Colonic mucosa (tissue), 4 donors: ENCODE measurements at regions not wholly inside any gene's neighbourhood (a gene's known extent, or its start where the extent isn't known, plus 50 kb on each side); places are given as distances from the start of the nearest gene placed in this dataset.

Experiments used
- DNase-seq: peaks from one replicate; pipeline ENCODE4 v3.0.0-alpha.2; 2020
- H3K27ac ChIP-seq: fragments of 200-600 bp; one replicate; pipeline ENCODE4 v1.8.0; 2021
- H3K27me3 ChIP-seq: fragments of 200-600 bp; one replicate; pipeline ENCODE4 v1.8.0; 2021
- H3K36me3 ChIP-seq: fragments of 200-600 bp; one replicate; pipeline ENCODE4 v1.8.0; 2021
- H3K4me1 ChIP-seq: fragments of 200-600 bp; one replicate; pipeline ENCODE4 v1.8.0; 2021; ENCODE audit warnings: mild to moderate bottlenecking
- H3K4me3 ChIP-seq: fragments of 200-600 bp; one replicate; pipeline ENCODE4 v1.8.0; 2021
- H3K9ac ChIP-seq, 2 donors: one replicate each; pipeline ENCODE4 v1.7.0; 2013; ENCODE audit warnings: control low read depth in 2 of 2, low read depth in 2 of 2, low read length in 2 of 2
- H3K9me3 ChIP-seq: fragments of 200-600 bp; one replicate; pipeline ENCODE4 v1.8.0; 2021
- CTCF ChIP-seq: fragments of 200-600 bp; IDR thresholded peaks from one replicate; pipeline ENCODE4 v1.8.0; 2022; ENCODE audit warnings: antibody characterized with exemption, mild to moderate bottlenecking
- intact Hi-C: fragments of 100-400 bp; cut with DNase I; formaldehyde crosslinking; loops from one replicate; pipeline ENCODE4 v1.14.1; 2022
- donor health status: healthy.
- donor health status: DM: no; HTN: no; CAD: no.
- donor health status: DM: no; HTN: no; CAD: no.

- no peak for DNase-seq
- Histone ChIP-seq H3K27ac (no peak overlapping the region), H3K9ac (no peak overlapping the region), H3K36me3 (no peaks in the 10 kb centered on the region), H3K4me1 (no peaks in the 10 kb centered on the region), H3K9me3 (no peaks in the 10 kb centered on the region), H3K4me3 (no peak overlapping the region), H3K27me3 (no peaks in the 10 kb centered on the region)
- no peak for TF ChIP-seq CTCF
- intact Hi-C loops, result no loop called here
These were observed 281.4 kb upstream of the TAC1 start for GRCh38 chr7:97450516-97450915.

- no peak overlapping the region for H3K27ac ChIP-seq
- no peaks in the 10 kb centered on the region for H3K9me3 ChIP-seq
- H3K9ac ChIP-seq, result no peak overlapping the region
- no peak for TF ChIP-seq CTCF
- DNase-seq, result no peak
- H3K27me3 ChIP-seq, result no peaks in the 10 kb centered on the region
- no peaks in the 10 kb centered on the region for H3K4me1 ChIP-seq
- no peak overlapping the region for H3K4me3 ChIP-seq
- no peaks in the 10 kb centered on the region for H3K36me3 ChIP-seq
- intact Hi-C loops, result no loop called here
These were observed 277.2 kb upstream of the TAC1 start for GRCh38 chr7:97454636-97455035.

GRCh38 chr7:97457054-97457453 is 274.8 kb upstream of the TAC1 start:
- no peak overlapping the region for H3K4me3 ChIP-seq
- no peaks in the 10 kb centered on the region for H3K36me3 ChIP-seq
- H3K4me1 ChIP-seq, result no peaks in the 10 kb centered on the region
- intact Hi-C loops, result no loop called here
- no peak for DNase-seq
- H3K27ac ChIP-seq, result no peak overlapping the region
- no peak overlapping the region for H3K9ac ChIP-seq
- TF ChIP-seq CTCF, result no peak
- H3K9me3 ChIP-seq, result no peaks in the 10 kb centered on the region
- no peaks in the 10 kb centered on the region for H3K27me3 ChIP-seq

- intact Hi-C loops, result no loop called here
- Histone ChIP-seq H3K9me3 (no peaks in the 10 kb centered on the region), H3K9ac (no peak overlapping the region), H3K27ac (no peak overlapping the region), H3K36me3 (no peaks in the 10 kb centered on the region), H3K27me3 (no peaks in the 10 kb centered on the region), H3K4me3 (no peak overlapping the region), H3K4me1 (no peaks in the 10 kb centered on the region)
- DNase-seq, result no peak
- no peak for TF ChIP-seq CTCF
These were observed 271.5 kb upstream of the TAC1 start for GRCh38 chr7:97460433-97460832.

GRCh38 chr7:97461596-97461995 is 270.3 kb upstream of the TAC1 start:
- Histone ChIP-seq H3K27ac (no peak overlapping the region), H3K36me3 (no peaks in the 10 kb centered on the region), H3K4me3 (no peak overlapping the region), H3K9me3 (no peaks in the 10 kb centered on the region), H3K9ac (no peak overlapping the region), H3K27me3 (no peaks in the 10 kb centered on the region), H3K4me1 (no peaks in the 10 kb centered on the region)
- no peak for DNase-seq
- TF ChIP-seq CTCF, result no peak
- intact Hi-C loops, result no loop called here

- intact Hi-C loops, result no loop called here
- Histone ChIP-seq H3K27me3 (no peaks in the 10 kb centered on the region), H3K9ac (no peak overlapping the region), H3K4me1 (no peaks in the 10 kb centered on the region), H3K4me3 (no peak overlapping the region), H3K27ac (no peak overlapping the region), H3K36me3 (no peaks in the 10 kb centered on the region), H3K9me3 (no peaks in the 10 kb centered on the region)
- no peak for DNase-seq
- no peak for TF ChIP-seq CTCF
These were observed 265.8 kb upstream of the TAC1 start for GRCh38 chr7:97466071-97466470.
